Dermis blood vessel endothelial cell (primary cell): ENCODE measurements at regions not wholly inside any gene's neighbourhood (a gene's known extent, or its start where the extent isn't known, plus 50 kb on each side); places are given as distances from the start of the nearest gene placed in this dataset.

Experiments
- DNase-seq: peaks from one replicate; pipeline ENCODE4 v3.0.0; 2010

DNA sequence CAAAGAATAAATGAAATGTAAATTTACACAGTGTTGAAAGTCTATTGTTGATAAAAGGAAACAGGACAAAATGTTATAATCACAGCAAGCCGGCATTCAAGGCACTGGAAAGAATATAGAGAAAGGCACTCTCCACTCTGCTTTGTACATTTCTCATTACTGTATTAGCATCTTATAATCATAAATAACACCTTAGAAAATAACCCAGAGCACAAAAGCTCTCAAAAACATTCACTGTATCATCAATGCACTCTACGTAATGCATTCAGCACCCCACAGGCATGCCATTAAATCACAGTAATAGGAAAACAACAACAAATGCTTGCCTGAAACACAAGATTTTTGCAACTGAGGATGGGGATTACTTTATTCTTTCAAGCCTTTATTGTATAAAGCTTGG is 75.3 kb upstream of the TRPC3 start:
- no peak for DNase-seq

DNA sequence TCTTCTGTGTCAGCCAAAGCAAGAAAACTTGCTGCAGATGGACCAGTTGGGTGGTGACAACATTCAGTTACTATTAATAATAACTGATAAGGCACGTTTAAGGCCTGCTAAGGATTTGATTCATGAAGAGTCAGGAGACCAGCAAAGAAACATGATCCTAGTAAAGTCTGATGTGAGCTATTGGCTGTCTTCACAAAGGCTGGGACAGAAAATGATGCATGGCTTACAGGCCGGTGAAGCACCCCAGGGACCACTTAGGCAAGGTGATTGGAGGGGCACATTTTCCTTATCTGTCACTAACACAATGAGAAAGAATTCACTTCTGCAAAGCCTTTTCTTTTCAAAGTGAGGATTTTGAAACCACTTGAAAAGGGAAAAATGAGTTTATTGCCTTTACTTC is 65.4 kb upstream of the TRPC3 start:
- DNase-seq, result no peak

DNA sequence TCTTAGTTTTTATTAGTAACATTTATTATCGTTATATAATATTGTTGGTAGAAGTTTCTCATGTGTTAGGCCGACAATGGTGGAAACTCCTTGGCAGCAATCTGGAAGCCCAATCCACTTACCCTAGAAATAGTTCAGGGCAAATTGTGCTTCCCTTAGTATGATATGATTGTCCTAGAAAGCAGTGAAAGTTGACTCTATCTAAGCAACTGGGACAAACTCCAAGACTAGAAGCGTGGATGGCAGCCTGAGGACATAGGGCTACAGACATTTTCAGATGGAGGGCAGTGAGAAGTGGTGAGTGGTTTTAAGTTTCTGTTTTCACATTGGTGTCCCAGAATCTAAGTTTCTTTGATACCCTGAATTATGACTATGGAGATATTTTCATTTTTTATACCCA is 63.3 kb upstream of the TRPC3 start:
- no peak for DNase-seq

DNA sequence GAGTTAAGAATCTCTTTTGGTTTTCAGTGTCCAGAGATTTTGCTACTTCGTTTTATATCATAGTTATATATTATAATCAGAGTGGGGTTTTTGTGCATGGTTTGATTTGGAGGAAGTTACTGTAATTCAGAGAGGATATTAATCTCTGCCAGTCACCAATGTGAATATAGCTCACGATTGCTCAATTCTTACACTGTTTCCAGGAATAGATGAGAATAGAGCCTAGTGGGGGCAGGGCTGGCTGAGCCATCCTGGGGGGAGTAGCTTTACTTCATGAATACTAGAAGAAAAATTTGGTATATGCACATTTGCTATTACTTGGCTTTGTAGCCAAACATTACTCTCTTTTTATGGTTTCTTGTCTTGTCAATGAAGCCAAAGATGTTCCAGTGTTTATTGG is 60.9 kb upstream of the TRPC3 start:
- no peak for DNase-seq

DNA sequence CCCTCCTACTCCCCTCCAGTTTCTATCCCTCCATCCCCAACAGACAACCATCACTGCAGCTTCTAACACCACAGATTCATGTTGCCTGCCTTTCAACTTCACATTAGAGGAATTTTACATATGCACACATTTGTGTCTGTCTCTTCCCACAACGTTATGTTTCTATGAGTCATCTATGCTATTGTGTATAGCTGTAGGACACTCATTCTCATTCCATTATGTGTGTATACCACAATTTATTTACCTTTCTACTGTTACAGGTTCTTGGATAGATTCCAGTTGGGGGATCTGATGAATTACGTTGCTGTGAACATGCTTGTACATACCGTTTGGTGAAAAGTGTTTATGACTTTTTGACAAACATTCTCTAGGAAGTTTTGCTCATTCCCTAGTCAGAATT is 58.8 kb upstream of the TRPC3 start:
- no peak for DNase-seq

DNA sequence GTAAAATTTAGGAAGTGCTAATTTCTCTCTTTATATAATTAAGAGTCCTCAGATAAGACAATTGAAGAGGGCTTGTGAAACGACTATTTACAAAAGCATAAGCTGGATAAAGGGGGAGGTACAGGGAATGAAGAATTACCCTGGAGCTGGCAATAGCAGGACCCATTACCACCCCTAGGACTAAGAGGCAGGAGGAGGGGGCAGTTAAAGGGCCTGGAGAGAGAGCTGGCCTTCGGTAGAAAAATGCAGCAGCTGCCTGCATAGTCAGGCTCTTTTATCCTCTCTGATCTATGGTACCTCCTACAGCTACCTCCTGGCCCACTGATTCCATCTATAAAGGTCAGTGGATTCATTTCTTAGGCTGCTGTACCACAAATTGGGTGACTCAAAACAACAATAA is 57.7 kb upstream of the TRPC3 start:
- no peak for DNase-seq

DNA sequence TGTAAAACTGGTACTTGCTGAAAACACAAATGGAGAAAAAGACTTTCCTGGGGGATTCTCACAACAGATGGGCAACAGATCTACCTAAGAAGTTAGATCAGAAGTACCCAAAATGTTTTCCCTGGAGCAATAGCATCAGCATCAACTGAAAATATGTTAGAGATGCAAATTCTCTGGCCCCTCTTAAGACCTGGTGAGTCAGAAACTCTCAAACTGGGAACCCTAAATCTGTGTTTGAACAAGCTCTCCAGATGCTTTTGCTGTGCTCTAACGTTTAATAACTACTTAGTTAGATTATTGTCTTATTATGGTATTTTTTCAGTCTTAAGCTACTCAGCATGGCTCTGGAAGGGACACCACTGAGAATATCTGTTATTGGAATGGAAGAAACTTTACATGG is 55.2 kb upstream of the TRPC3 start:
- no peak for DNase-seq

DNA sequence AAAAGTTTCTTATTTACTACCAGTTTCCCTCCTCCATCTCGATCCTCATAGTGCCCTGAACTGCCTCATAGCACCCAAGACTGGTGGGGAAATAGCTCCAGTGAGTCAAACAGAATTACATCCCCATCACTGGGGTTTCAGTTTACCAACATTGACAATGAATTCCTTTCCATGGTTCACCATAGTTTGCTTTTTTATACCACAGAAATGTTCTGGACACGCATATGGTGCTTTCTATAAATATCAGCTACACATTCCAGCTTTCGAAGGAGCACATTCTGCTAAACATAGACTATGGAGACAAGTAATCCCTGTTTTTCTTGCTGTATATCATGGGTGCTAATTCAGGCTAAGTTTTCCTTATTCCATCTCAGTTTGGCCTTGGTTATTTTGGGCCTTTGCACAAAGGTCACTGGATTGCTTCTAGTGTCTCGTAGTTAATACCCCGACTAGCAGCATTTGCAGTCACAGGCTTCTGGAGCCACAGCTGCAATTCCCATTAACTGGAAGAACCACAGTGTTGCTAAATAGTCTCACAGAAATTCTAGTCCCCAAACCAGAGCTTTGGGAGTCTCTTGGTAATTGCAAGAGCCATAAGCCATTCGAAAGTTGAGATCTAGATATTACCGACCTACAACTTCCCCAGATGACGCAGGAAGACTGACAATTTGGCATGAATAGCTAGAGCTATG is 53.4 kb upstream of the TRPC3 start:
- no peak for DNase-seq

DNA sequence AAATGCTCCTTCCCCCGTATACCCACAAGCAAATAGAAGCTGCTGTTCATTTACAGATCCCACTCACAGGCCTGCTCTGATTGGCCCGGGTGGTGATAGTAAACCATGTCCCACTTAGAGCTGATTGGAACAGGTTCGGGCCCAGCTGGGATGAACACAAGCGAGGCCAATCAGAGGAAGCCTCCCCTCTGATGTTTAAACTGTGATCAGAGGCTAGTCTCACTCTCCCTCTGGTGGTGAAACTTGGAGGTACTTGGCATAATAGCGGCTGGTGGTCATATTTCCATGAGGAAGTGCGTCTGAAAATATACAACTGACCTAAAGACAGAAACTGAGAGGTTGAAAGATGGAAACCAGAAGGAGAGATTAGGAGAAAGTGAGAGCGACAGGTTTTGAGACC is 51.5 kb upstream of the TRPC3 start:
- peak; percentile 38 for DNase-seq
